AG09309 (cell line): ENCODE measurements at regions not wholly inside any gene's neighbourhood (a gene's known extent, or its start where the extent isn't known, plus 50 kb on each side); places are given as distances from the start of the nearest gene placed in this dataset.

Source experiments
- DNase-seq: peaks from one replicate; pipeline ENCODE4 v3.0.0-alpha.2; 2010; ENCODE audit warnings: low read depth
- H3K4me3 ChIP-seq: 2 replicates; pipeline ENCODE4 v1.5.1; 2011; ENCODE audit warnings: mild to moderate bottlenecking, low read depth, low read length, moderate library complexity; ENCODE audit not compliant: control insufficient read depth
- CTCF ChIP-seq: IDR thresholded peaks from 2 replicates; pipeline ENCODE4 v1.5.1; 2011; ENCODE audit warnings: mild to moderate bottlenecking, low read depth, low read length, inconsistent platforms; ENCODE audit not compliant: insufficient read depth, control insufficient read depth; ENCODE audit errors: missing control alignments

GRCh38 chr1:59124166-59124565 lies 172.7 kb upstream of the FGGY start:
- H3K4me3 ChIP-seq, result no peak overlapping the region
- no peak for TF ChIP-seq CTCF

GRCh38 chr1:59125154-59125553 lies 171.7 kb upstream of the FGGY start:
- TF ChIP-seq CTCF, result no peak
- no peak for DNase-seq
- no peak overlapping the region for H3K4me3 ChIP-seq

More at GRCh38 chr1:59124166-59124565, 172.7 kb upstream of the FGGY start:
- no peak for DNase-seq

- no peak for DNase-seq
- no peak overlapping the region for H3K4me3 ChIP-seq
- no peak for TF ChIP-seq CTCF
These were observed 171.1 kb upstream of the FGGY start for GRCh38 chr1:59125676-59126320.

- H3K4me3 ChIP-seq, result no peak overlapping the region
- DNase-seq, result no peak
- TF ChIP-seq CTCF, result no peak
These were observed 170.5 kb upstream of the FGGY start for GRCh38 chr1:59126366-59126765.

- H3K4me3 ChIP-seq, result no peak overlapping the region
- DNase-seq, result peak; percentile 37
- TF ChIP-seq CTCF, result no peak
These were observed 168.6 kb upstream of the FGGY start for GRCh38 chr1:59128239-59128736.

- TF ChIP-seq CTCF, result no peak
- peak; percentile 40 for DNase-seq
- H3K4me3 ChIP-seq, result no peak overlapping the region
These were observed 168.1 kb upstream of the FGGY start for GRCh38 chr1:59128784-59129227.

GRCh38 chr1:59132295-59132694 lies 164.6 kb upstream of the FGGY start:
- no peak overlapping the region for H3K4me3 ChIP-seq
- DNase-seq, result no peak
- TF ChIP-seq CTCF, result no peak
